GM21515 (cell line): ENCODE measurements at regions not wholly inside any gene's neighbourhood (a gene's known extent, or its start where the extent isn't known, plus 50 kb on each side); places are given as distances from the start of the nearest gene placed in this dataset.

ENCODE experiments used
- ATAC-seq: cut with Tn5 transposase; IDR thresholded peaks from one replicate; pipeline ENCODE4 v1.9.1; 2021; ENCODE audit not compliant: unreplicated experiment

DNA sequence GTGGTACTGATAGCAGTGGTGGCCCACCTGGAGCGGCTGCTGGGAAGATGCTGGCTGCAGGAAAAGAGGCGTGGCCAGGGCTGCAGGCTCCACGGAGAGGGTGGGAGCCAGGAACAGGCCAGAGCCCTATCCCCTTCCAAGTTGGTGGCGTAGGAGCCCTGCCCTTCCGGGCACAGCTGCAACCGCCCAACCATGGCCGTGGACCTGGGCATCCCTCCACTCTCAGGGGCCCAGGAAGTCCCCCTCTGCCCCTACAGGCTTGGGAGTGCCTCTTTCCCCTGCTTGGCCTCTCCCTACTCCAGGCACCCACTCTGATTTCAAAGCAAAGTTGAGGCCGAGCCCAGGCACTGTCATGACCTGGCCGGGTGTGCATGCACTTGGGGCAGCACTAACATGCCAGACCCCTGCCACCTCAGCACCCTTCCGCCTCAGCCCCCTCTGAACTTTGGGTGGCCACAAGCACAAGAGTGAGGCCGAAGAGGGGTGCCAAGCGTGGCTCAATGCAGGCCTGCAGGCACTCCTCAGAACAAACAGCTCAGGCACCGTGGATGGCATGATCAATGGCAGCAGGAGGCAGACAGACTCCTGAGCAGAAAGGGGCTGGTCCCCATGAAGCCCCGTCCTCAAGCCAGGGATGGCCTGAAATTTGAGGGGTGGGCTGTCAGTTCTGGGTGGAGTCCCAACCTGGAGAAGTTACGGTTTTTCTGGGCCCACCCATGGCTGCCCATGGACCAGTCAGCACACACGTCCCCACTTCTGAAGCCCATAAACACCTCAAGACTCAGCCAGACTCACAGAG lies 164.9 kb upstream of the PRNP start:
- no peak for ATAC-seq

DNA sequence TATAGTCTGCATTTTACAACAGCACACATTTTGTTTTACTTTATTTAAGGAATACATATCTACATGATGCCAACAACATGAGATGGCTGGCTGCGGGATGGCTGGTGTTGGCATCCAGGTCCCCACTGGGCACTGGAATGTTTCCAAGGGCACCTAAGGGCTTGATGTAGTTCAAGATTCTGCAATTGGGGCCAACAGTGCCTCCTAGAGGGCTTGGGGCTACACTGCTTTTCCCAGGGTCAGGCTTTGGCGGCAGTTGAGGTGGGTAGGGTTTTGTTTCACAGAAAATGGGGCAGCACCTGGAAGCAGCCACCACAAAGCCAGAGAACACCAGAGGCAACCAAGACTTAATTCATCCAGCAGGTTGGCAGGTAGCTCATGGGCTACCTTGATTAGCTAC lies 166.7 kb upstream of the PRNP start:
- no peak for ATAC-seq

DNA sequence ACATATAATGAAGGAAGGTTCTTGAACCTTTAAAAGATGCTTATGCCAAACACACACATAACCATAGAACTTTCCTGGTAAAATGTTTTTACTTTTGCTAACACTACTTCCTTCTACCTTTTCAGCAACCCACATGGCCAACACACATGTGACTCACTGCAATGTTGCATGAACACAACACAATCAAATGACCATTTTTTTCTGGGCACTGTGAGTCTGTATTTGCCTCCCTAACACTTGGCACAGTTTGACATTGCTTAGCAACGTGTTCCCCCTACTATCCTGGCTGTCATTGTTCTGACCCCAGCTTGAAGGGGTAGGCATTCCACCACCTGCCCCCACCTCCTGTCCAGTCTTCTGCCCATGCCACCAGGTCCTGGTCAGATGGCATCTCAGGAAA lies 169.4 kb upstream of the PRNP start:
- ATAC-seq = no peak

DNA sequence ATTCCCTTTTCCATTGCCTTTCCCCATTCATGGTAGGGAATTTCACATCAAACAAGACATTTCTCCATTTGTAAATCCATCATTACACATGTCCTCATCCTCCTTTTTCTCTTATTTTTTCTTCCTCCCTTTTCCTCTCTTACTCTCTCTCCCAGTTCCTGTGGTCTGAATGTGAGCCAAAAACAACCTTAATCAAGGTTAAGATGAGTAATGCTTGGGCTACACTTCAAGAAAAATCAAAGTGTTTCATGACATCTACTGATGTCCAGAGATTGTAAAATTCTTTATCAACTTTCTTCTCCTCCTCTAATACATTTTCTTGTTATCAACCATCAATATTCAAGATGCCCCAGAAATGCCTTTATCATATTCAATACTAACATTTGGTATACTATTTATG lies 172.5 kb upstream of the PRNP start:
- no peak for ATAC-seq

DNA sequence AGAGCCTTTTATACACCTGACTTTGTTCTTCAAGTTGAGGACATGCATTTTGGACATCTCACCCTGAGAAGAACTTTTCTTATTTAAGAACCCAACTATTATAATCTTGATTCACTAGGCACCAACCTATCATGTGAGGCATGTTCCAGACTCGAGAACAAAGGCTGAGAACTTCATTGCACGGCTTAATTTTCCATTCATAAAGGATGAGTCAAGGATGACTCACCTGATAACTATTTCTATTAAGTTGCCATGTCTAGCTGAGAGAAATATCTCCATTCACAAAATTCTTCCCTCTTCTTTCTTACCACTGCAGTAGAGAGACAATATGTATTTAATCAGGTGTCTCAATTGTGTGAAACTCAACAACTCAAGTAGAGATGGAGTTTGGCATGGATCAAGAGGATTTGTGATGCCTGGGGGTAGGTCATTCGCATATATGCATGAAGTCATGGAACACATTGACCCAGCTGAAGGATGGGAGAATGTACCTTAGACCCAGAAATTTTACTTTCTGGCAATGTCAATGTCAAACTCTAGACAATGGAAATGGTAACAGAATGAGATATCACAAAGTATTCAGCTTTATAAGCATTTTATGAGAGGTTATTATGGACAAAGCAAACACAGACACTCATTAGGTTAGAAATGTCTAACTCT lies 173.2 kb upstream of the PRNP start:
- ATAC-seq = no peak

DNA sequence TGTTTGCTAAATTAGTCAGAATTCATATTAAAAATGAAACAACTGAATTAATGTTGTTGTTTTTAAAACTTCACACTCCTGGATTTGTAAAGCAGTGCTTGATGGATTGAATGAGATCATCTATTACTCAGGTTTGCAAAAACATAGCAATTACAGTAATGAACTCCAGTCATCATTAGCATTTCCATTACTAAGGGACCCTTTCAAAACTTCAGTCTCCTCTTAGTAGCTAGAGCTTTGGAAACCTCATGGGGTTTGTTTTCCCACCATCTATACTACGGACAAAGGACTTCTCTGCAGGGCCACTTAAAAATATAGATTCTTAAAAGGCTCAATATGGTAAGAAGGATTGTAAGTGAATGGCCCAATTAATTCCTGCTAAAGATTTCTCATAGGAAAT lies 174.5 kb upstream of the PRNP start:
- no peak for ATAC-seq

DNA sequence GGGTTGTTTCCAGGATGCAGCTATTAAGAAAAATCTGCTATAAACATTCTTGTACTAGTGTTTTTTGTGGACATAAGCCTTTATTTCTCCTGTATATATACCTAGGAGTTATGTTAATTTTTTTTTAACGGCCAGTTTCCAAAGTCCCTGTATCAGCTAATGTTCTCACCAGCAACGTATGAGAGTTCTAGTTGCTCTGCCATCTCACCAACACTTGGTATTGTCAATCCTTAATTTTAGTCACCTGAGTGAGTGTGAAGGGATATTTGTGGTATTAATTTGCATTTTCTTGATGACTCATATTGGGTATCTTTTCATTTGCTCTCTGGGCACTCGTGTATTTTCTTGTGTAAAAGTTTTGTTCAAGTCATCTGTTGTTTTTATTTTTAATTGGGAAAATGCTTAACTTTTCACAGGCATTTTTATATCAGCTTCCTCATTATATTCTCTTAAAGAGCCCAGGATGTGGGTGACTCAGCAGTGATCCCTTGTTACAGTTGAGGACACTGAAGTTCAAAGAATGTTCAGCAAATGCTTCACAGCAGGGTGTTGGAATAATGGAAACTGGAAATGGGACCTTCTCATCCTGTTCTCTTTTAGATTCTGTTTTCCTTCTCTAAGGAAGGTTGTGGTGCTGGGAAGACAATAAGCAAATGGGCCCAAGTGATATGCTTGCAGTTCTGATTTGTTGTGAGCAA lies 176.3 kb upstream of the PRNP start:
- ATAC-seq = no peak

DNA sequence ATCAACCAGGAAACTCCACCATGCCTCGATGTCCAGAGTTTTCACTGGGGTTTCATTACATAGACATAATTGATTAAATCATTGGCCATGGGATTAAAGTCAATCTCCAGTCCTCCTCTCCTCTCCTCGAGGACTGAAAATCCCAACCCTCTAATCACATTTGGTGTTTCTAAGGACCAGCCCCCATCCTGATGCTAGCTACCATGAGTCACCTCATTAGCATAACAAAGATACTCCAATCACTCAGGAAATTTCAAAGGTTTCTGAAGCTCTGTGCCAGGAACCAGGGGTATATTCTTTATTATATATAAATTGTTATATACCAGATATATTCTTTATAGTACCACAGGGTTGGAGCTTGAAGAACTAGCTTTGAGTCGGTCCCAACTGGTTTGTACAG lies 177.5 kb upstream of the PRNP start:
- no peak for ATAC-seq

DNA sequence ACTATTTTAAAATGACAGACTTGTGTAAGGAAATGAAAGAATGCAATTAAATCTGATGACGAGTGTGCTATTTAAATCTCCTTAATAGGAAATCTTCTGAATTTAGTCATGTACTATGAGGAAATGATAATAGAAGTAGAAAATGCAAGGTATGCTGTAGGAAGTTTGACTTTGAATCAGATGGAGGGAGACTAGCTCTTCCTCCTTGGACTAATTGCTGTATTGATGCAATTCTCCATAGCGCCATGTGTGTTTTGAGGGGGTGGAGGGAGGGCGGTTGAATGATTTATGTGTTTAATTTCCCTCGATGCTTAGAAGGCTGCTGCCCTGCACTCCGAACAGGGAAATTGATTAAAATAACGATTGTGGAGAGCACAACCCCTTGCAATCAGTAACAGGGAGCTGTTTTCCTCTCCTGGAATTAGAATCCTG lies 179.0 kb upstream of the PRNP start:
- ATAC-seq = no peak

DNA sequence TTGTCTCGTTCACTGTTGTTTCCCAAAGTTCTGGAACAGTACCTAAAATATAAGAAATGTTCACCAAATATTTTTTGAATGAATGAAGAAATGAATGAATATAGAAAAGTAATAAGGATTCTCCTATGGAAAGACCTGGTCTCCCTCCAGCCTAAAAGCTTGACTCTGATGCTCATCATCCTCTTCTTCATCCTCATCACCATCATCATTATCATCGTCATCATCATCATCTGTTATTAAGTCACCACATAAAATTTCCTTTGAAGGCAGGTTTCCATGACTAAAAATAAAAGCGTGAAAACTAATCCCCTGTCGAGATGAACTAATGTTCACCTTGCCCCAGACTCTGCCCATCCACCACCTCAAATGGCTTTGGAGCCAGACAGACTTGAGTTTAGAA lies 181.4 kb upstream of the PRNP start:
- no peak for ATAC-seq

DNA sequence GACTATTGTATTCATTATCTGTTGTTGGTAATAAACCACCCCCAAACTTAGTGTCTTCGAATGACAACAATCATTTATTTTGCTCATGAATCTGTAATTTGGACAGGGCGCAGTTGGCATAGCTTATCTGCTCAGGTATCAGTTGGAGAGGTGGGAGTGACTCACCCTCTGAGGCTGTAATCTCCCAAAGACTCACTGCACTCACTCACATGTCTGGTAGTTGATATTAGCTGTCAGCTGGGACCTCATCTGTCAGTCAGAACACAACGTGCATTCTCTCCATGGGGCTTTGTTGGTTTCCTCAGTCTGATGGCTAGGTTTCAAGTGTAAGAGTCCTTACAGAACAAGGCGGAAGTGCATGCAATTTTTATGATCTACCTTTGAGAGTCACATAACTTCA lies 183.5 kb upstream of the PRNP start:
- no peak for ATAC-seq

DNA sequence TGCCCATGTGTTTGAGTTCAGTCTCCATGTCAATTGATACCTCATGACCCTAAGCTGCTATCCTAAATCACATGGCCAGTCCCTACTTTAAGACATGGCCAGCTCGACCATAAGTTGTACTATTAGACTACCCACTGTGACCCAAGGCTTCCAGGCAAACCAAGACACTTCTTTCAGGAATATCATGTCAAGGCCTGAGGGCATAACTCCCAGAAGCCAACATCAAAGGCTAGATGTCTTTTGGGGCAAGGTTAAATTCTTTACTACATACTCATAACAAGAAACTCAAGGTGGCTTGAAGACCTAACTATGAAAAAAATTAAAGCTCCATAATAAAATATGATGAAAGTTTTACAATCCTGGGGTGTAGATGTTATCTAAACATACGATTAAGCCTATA lies 192.9 kb upstream of the PRNP start:
- ATAC-seq = no peak

DNA sequence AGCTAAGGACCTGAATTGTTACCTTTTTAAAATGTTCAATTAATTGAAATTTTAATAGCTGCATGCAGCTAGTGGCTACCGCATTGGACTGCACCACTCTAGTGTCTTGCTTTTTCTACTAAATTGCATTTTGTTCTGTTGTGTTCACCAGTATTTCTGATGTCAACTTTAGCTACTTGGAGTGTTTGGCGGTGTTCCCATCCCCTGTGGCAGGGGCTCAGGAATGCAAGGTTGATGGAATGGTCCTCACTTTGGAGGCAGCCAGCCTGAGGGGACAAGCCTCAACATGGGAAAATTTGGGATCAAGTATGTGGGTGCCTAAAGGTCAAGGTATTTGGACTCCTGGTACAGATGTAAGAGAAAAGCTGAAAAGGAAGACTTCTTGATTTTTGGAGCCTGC lies 194.6 kb upstream of the PRNP start:
- no peak for ATAC-seq

DNA sequence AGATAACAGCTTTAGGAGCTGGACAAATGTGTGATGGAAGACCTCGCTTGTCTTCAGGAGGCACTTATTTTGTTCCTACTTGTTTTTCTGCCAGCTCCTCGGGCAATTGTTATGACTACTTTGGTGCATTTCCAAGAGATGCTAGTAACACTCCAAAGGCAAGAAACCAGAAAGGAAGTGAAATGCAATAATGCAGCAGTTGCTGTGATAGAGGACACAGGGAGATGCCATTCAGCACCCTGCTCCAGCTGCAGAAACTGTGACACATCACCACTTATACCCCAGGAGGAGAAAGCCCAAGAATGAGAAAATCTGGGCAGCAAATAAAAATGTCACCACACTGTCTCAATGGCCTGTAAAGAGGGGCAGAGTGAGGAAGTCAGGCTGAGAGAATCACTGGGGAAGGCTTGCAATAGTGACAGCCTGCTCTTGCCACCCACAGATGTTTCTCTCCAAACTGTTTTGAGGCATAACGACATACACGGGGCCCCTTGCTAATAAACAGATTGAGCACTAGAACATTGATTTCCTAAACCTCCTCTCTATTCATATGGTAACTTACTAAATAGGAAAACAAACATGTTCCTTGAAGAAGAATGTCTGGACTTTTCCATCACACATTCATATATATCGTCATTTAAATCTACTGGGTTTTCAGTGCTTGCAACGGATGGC lies 195.5 kb upstream of the PRNP start:
- ATAC-seq = no peak

DNA sequence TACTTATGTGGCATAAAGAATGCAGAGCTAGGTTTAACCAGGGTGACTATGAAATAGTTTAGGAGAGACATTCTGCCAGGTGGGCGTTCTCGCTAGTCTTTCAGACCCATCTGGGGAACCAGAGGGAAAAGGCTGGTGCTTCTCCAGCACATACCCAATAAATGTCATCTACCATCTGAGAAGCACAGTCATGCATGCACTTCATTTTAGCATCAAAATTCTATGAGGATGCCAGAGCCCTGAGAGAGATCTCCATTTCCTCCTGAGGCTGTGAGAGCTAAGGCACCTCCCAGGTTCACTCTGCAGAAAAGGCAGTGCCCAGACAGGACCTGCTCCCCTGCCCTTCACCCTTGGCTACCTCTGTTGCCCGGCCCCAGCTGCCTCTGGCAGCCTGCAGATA lies 196.2 kb upstream of the PRNP start:
- no peak for ATAC-seq

DNA sequence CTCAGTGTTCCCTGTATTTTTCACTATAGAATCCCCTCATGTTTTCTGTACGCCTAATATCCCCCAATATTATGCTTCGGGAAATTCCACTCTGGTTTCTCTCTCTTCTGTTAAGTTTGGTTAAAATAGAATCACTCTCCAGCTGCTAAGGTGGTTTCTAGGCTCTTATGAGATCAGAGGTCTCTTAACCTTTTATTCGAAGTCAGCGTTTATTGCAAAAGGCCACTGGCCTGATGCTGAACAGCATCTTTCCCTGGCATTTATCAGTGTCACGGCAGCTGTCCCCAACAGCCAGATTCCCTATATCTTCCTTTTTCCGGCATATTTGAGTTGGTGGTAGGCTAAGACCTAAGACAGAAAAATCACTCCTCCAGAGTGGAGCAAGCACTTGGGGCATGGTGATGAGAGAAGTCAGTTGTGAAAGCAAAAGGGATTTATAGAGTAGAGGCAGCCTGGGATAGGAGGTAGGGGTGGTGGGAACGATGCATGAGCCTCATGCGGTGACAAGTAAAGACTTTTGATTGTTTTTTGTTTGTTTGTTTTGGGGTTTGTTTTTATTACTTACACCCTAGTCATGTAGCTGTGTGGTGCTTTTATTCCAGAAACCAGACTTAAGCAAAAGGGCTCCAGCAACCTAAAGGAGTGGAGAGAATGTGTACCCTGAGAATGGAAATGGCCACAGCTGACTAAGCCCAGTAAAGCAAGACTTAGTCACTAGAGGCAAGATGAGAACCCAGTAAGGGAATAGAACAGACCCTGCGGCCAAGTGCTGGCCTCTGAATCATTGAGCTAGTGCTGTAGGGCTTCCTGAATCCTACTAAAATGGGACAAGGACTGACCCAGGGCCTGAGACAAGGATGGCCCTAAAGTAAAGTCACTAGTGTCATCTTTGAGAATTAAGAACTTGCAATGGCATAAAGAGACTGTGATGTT lies 197.6 kb upstream of the PRNP start:
- no peak for ATAC-seq

DNA sequence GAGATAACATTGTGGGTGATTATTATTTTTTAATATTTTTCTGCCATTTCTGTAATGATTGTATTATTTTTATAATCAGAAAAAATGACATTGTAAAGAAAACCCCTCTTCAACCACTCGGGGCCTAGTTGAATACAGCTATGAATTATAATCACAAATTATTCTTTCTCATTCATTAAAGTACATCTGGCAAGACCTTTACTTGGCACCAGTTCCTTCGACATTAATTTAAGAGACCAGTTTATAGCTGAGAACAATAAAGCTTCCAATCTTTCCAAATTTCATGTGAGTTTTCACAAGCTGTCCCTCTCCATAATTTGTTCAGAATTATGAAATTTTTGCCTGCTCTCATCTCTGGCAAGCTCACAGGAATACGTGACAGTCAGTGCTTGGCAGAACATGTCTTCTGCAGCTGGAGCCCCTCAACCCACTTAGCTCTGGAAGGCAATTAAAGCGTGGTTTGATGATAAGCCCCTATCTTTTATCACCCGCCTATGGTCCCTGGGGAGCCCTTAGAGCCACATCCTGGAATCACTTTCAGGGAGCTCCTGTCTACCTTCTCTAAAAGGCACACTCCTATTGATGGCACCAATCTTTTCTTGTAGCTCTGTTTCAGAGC lies 201.8 kb upstream of the PRNP start:
- no peak for ATAC-seq

DNA sequence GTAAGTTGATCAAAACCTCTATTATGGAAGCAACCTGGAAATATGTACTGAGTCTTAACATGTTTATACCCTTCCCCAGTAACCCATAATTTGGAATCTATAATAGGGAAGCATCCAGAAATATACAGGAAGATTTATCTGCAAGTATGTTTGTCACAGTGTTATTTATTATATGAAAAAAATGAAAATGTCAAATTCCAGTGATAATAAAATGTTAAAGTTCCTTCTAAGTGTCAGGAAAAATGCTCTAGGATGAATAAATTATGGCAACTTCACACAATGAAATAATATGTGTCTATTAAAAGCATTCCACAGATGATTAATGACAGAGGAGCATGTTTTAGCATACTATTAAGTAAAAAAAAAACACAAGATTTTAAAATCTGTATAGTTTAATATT lies 202.3 kb upstream of the PRNP start:
- no peak for ATAC-seq

DNA sequence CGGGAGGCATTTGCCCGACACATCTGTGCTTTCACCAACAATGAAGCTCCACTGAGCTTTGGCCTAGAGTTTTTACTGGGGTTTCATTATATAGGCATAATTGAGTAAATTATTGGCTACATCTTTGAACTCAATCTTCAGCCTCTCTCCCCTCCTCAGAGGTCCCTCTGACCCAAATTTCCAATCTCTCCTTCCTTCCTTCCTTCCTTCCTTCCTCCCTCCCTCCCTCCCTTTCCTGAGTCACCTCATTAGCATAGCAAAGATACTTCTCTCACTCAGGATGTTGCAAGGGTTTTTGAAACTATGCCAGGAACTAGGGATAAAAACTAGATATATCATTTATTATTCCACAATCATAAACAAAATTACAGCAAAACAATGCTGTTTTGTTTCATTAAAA lies 202.8 kb upstream of the PRNP start:
- ATAC-seq = no peak

DNA sequence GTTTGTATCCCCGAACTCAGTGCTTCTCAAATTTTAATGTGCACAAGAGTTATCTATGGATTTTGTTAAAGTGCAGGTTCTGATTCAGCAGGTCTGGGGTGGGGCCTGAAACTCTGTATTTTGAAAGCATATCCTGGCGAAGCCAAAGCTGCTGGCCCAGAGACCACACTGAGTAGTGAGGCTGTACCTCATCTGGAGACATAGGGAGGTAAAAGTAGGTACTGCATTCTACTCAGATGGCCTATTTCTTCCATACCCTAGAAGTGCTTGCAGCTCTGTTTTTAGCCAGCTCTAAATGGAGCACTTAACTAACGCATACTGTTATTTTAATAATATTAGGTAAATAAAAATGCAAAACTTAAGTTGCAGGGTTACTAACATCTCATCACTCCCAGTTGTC lies 206.2 kb upstream of the PRNP start:
- no peak for ATAC-seq
